ENCODE measurements at regions not wholly inside any gene's neighbourhood (a gene's known extent, or its start where the extent isn't known, plus 50 kb on each side); places are given as distances from the start of the nearest gene placed in this dataset.

- Mint-ChIP-seq H3K4me3 (ENCODE audit: unreplicated experiment) (no peak overlapping the region), H3K27ac (ENCODE audit: unreplicated experiment) (no peak overlapping the region), H3K27me3 (ENCODE audit: unreplicated experiment) (no peaks in the 10 kb centered on the region), H3K9me3 (ENCODE audit: unreplicated experiment) (no peaks in the 10 kb centered on the region), H3K36me3 (ENCODE audit: unreplicated experiment) (peaks cover 23% of the 10 kb centered on the region), H3K4me1 (ENCODE audit: low read depth, unreplicated experiment) (peaks cover 3% of the 10 kb centered on the region)
- DNase-seq = no peak
- no peak for TF ChIP-seq CTCF (IDR thresholded peaks at IDR 0.05; ENCODE audit: partially characterized antibody, unreplicated experiment)
Measured at GRCh38 chr2:175539122-175539521, 357.6 kb upstream of the ATP5MC3 start.

GRCh38 chr2:175536059-175536458 is 354.5 kb upstream of the ATP5MC3 start:
- TF ChIP-seq CTCF (IDR thresholded peaks at IDR 0.05; ENCODE audit: partially characterized antibody, unreplicated experiment) = no peak
- no peak overlapping the region for H3K4me3 Mint-ChIP-seq (ENCODE audit: unreplicated experiment)
- H3K27ac Mint-ChIP-seq (ENCODE audit: unreplicated experiment) = no peak overlapping the region
- H3K27me3 Mint-ChIP-seq (ENCODE audit: unreplicated experiment) = no peaks in the 10 kb centered on the region
- H3K4me1 Mint-ChIP-seq (ENCODE audit: low read depth, unreplicated experiment) = peaks cover 3% of the 10 kb centered on the region
- no peaks in the 10 kb centered on the region for H3K9me3 Mint-ChIP-seq (ENCODE audit: unreplicated experiment)
- H3K36me3 Mint-ChIP-seq (ENCODE audit: unreplicated experiment) = peaks cover 8% of the 10 kb centered on the region
- no peak for DNase-seq

GRCh38 chr2:175535631-175536030 is 354.1 kb upstream of the ATP5MC3 start:
- Mint-ChIP-seq H3K27me3 (ENCODE audit: unreplicated experiment) (no peaks in the 10 kb centered on the region), H3K36me3 (ENCODE audit: unreplicated experiment) (peaks cover 8% of the 10 kb centered on the region), H3K4me3 (ENCODE audit: unreplicated experiment) (no peak overlapping the region), H3K9me3 (ENCODE audit: unreplicated experiment) (no peaks in the 10 kb centered on the region), H3K27ac (ENCODE audit: unreplicated experiment) (no peak overlapping the region), H3K4me1 (ENCODE audit: low read depth, unreplicated experiment) (peaks cover 3% of the 10 kb centered on the region)
- no peak for DNase-seq
- TF ChIP-seq CTCF (IDR thresholded peaks at IDR 0.05; ENCODE audit: partially characterized antibody, unreplicated experiment) = no peak

GRCh38 chr2:175525975-175526374 is 344.5 kb upstream of the ATP5MC3 start:
- no peak for DNase-seq
- Mint-ChIP-seq H3K36me3 (ENCODE audit: unreplicated experiment) (no peaks in the 10 kb centered on the region), H3K4me1 (ENCODE audit: low read depth, unreplicated experiment) (peaks cover 1% of the 10 kb centered on the region), H3K4me3 (ENCODE audit: unreplicated experiment) (no peak overlapping the region), H3K9me3 (ENCODE audit: unreplicated experiment) (no peaks in the 10 kb centered on the region), H3K27ac (ENCODE audit: unreplicated experiment) (no peak overlapping the region), H3K27me3 (ENCODE audit: unreplicated experiment) (no peaks in the 10 kb centered on the region)
- TF ChIP-seq CTCF (IDR thresholded peaks at IDR 0.05; ENCODE audit: partially characterized antibody, unreplicated experiment) = no peak

- DNase-seq = no peak
- H3K4me3 Mint-ChIP-seq (ENCODE audit: unreplicated experiment) = no peak overlapping the region
- H3K27me3 Mint-ChIP-seq (ENCODE audit: unreplicated experiment) = no peaks in the 10 kb centered on the region
- no peak for TF ChIP-seq CTCF (IDR thresholded peaks at IDR 0.05; ENCODE audit: partially characterized antibody, unreplicated experiment)
- H3K36me3 Mint-ChIP-seq (ENCODE audit: unreplicated experiment) = peaks cover 4% of the 10 kb centered on the region
- peaks cover 1% of the 10 kb centered on the region for H3K4me1 Mint-ChIP-seq (ENCODE audit: low read depth, unreplicated experiment)
- no peak overlapping the region for H3K27ac Mint-ChIP-seq (ENCODE audit: unreplicated experiment)
- no peaks in the 10 kb centered on the region for H3K9me3 Mint-ChIP-seq (ENCODE audit: unreplicated experiment)
Measured at GRCh38 chr2:175523001-175523400, 341.5 kb upstream of the ATP5MC3 start.
